RWPE1 (cell line): ENCODE measurements at regions not wholly inside any gene's neighbourhood (a gene's known extent, or its start where the extent isn't known, plus 50 kb on each side); places are given as distances from the start of the nearest gene placed in this dataset.

Source experiments
- CTCF ChIA-PET: fragments of 350-600 bp; sonication (Branson Sonifier 250); formaldehyde crosslinking; extraction: SDS; loops from one replicate; lab custom pipeline; 2021; lab: Yijun Ruan, JAX
- POLR2A ChIA-PET: fragments of 400-600 bp; formaldehyde crosslinking; extraction: SDS; loops from one replicate; lab custom pipeline; 2020; ENCODE audit warnings: antibody characterized with exemption; ENCODE audit not compliant: low non-redundant PET; lab: Yijun Ruan, JAX
- DNase-seq: peaks from one replicate; pipeline ENCODE4 v3.0.0; 2012; ENCODE audit warnings: low spot score
- H3K27ac ChIP-seq: fragments of 450-650 bp; 2 replicates; pipeline ENCODE4 v1.5.1; 2017
- CTCF ChIP-seq: fragments of 450-650 bp; conservative IDR thresholded peaks from 2 replicates; pipeline ENCODE4 v1.5.1; 2017; ENCODE audit warnings: low read depth, mild to moderate bottlenecking

- no peak for TF ChIP-seq CTCF
- POLR2A ChIA-PET, result no interaction called here
- H3K27ac ChIP-seq, result no peak overlapping the region
- CTCF ChIA-PET, result no interaction called here
- DNase-seq, result no peak
Observed at GRCh38 chr3:116873142-116873541, 163.6 kb downstream of the TUSC7 start.

GRCh38 chr3:116877968-116878367, 168.4 kb downstream of the TUSC7 start:
- POLR2A ChIA-PET, result no interaction called here
- CTCF ChIA-PET, result no interaction called here
- DNase-seq, result no peak
- no peak overlapping the region for H3K27ac ChIP-seq
- TF ChIP-seq CTCF, result no peak

- H3K27ac ChIP-seq, result no peak overlapping the region
Observed at GRCh38 chr3:116886202-116886893, 176.8 kb downstream of the TUSC7 start.

GRCh38 chr3:116896116-116896515, 186.5 kb downstream of the TUSC7 start:
- DNase-seq, result peak; percentile 30
- ChIA-PET CTCF (no interaction called here), POLR2A (no interaction called here)
- H3K27ac ChIP-seq, result no peak overlapping the region
- no peak for TF ChIP-seq CTCF

More at GRCh38 chr3:116886202-116886893, 176.8 kb downstream of the TUSC7 start:
- no peak for TF ChIP-seq CTCF
- ChIA-PET CTCF (no interaction called here), POLR2A (no interaction called here)
- no peak for DNase-seq

GRCh38 chr3:116897382-116897781, 187.8 kb downstream of the TUSC7 start:
- no peak overlapping the region for H3K27ac ChIP-seq
- no peak for DNase-seq
- ChIA-PET CTCF (no interaction called here), POLR2A (no interaction called here)
- no peak for TF ChIP-seq CTCF

GRCh38 chr3:116899253-116899652, 189.7 kb downstream of the TUSC7 start:
- POLR2A ChIA-PET, result no interaction called here
- H3K27ac ChIP-seq, result no peak overlapping the region
- CTCF ChIA-PET, result no interaction called here
- DNase-seq, result no peak
- TF ChIP-seq CTCF, result no peak
